ENCODE measurements at regions not wholly inside any gene's neighbourhood (a gene's known extent, or its start where the extent isn't known, plus 50 kb on each side); places are given as distances from the start of the nearest gene placed in this dataset.

DNA sequence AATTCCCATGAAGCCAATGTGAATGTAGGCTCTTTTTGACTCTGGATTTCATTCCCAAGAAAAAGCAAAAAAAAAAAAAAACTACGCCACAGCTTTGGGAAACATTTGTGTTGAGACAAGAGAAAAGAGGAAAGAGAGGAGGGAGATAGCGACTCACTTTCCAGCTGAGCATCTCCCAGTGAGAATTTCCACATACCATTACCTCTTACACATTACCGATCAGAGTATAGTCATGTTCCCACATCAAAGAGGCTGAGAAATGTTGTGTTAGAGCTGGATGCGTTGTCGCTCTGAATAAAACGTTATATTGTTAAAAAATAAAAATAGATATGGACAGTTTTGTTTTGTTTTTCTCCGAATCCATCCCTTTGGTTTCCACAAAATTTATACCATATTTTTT is 1019.3 kb upstream of the ADGRB3 start (continued):
- TF ChIP-seq, protein P1, sequence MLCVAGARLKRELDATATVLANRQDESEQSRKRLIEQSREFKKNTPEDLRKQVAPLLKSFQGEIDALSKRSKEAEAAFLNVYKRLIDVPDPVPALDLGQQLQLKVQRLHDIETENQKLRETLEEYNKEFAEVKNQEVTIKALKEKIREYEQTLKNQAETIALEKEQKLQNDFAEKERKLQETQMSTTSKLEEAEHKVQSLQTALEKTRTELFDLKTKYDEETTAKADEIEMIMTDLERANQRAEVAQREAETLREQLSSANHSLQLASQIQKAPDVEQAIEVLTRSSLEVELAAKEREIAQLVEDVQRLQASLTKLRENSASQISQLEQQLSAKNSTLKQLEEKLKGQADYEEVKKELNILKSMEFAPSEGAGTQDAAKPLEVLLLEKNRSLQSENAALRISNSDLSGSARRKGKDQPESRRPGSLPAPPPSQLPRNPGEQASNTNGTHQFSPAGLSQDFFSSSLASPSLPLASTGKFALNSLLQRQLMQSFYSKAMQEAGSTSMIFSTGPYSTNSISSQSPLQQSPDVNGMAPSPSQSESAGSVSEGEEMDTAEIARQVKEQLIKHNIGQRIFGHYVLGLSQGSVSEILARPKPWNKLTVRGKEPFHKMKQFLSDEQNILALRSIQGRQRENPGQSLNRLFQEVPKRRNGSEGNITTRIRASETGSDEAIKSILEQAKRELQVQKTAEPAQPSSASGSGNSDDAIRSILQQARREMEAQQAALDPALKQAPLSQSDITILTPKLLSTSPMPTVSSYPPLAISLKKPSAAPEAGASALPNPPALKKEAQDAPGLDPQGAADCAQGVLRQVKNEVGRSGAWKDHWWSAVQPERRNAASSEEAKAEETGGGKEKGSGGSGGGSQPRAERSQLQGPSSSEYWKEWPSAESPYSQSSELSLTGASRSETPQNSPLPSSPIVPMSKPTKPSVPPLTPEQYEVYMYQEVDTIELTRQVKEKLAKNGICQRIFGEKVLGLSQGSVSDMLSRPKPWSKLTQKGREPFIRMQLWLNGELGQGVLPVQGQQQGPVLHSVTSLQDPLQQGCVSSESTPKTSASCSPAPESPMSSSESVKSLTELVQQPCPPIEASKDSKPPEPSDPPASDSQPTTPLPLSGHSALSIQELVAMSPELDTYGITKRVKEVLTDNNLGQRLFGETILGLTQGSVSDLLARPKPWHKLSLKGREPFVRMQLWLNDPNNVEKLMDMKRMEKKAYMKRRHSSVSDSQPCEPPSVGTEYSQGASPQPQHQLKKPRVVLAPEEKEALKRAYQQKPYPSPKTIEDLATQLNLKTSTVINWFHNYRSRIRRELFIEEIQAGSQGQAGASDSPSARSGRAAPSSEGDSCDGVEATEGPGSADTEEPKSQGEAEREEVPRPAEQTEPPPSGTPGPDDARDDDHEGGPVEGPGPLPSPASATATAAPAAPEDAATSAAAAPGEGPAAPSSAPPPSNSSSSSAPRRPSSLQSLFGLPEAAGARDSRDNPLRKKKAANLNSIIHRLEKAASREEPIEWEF (IDR thresholded peaks at IDR 0.05; ENCODE audit: insufficient replicate concordance, low read depth, low read length): no peak
- TF ChIP-seq HCFC1 (IDR thresholded peaks at IDR 0.05; ENCODE audit: low read length) (no peak), ZBED1 (IDR thresholded peaks at IDR 0.05; ENCODE audit: borderline replicate concordance) (no peak), FOXK2 (IDR thresholded peaks at IDR 0.05) (no peak), ZZZ3 (IDR thresholded peaks at IDR 0.05; ENCODE audit: control insufficient read depth, insufficient read length, low read depth) (no peak), POLR2A (IDR thresholded peaks at IDR 0.05; ENCODE audit: low read depth, low read length) (no peak)
- TF ChIP-seq, protein P2, sequence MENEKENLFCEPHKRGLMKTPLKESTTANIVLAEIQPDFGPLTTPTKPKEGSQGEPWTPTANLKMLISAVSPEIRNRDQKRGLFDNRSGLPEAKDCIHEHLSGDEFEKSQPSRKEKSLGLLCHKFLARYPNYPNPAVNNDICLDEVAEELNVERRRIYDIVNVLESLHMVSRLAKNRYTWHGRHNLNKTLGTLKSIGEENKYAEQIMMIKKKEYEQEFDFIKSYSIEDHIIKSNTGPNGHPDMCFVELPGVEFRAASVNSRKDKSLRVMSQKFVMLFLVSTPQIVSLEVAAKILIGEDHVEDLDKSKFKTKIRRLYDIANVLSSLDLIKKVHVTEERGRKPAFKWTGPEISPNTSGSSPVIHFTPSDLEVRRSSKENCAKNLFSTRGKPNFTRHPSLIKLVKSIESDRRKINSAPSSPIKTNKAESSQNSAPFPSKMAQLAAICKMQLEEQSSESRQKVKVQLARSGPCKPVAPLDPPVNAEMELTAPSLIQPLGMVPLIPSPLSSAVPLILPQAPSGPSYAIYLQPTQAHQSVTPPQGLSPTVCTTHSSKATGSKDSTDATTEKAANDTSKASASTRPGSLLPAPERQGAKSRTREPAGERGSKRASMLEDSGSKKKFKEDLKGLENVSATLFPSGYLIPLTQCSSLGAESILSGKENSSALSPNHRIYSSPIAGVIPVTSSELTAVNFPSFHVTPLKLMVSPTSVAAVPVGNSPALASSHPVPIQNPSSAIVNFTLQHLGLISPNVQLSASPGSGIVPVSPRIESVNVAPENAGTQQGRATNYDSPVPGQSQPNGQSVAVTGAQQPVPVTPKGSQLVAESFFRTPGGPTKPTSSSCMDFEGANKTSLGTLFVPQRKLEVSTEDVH (IDR thresholded peaks at IDR 0.05; ENCODE audit: low read depth, partially characterized antibody): no peak
- TF ChIP-seq, protein P3, sequence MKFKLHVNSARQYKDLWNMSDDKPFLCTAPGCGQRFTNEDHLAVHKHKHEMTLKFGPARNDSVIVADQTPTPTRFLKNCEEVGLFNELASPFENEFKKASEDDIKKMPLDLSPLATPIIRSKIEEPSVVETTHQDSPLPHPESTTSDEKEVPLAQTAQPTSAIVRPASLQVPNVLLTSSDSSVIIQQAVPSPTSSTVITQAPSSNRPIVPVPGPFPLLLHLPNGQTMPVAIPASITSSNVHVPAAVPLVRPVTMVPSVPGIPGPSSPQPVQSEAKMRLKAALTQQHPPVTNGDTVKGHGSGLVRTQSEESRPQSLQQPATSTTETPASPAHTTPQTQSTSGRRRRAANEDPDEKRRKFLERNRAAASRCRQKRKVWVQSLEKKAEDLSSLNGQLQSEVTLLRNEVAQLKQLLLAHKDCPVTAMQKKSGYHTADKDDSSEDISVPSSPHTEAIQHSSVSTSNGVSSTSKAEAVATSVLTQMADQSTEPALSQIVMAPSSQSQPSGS (IDR thresholded peaks at IDR 0.05; ENCODE audit: low read length): no peak
- TF ChIP-seq, protein P4, sequence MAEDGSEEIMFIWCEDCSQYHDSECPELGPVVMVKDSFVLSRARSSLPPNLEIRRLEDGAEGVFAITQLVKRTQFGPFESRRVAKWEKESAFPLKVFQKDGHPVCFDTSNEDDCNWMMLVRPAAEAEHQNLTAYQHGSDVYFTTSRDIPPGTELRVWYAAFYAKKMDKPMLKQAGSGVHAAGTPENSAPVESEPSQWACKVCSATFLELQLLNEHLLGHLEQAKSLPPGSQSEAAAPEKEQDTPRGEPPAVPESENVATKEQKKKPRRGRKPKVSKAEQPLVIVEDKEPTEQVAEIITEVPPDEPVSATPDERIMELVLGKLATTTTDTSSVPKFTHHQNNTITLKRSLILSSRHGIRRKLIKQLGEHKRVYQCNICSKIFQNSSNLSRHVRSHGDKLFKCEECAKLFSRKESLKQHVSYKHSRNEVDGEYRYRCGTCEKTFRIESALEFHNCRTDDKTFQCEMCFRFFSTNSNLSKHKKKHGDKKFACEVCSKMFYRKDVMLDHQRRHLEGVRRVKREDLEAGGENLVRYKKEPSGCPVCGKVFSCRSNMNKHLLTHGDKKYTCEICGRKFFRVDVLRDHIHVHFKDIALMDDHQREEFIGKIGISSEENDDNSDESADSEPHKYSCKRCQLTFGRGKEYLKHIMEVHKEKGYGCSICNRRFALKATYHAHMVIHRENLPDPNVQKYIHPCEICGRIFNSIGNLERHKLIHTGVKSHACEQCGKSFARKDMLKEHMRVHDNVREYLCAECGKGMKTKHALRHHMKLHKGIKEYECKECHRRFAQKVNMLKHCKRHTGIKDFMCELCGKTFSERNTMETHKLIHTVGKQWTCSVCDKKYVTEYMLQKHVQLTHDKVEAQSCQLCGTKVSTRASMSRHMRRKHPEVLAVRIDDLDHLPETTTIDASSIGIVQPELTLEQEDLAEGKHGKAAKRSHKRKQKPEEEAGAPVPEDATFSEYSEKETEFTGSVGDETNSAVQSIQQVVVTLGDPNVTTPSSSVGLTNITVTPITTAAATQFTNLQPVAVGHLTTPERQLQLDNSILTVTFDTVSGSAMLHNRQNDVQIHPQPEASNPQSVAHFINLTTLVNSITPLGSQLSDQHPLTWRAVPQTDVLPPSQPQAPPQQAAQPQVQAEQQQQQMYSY (CRISPR knock-in tag; IDR thresholded peaks at IDR 0.05): no peak
